Gastrocnemius medialis (tissue), 4 donors: ENCODE measurements at regions not wholly inside any gene's neighbourhood (a gene's known extent, or its start where the extent isn't known, plus 50 kb on each side); places are given as distances from the start of the nearest gene placed in this dataset.

Experiments used
- ATAC-seq, 2 donors: fragments of 150-250 bp; one replicate each; pipeline ENCODE4 v1.9.1; 2016
- DNase-seq, 2 donors: peaks; one replicate each; pipeline ENCODE4 v3.0.0-alpha.2; 2019
- H3K27ac ChIP-seq, 4 donors: fragments of 200-600 bp; sonication (generic); 1 replicate in 1 of 4; 2 replicates in 3 of 4; pipeline ENCODE4 v1.5.1; 2016 to 2018; ENCODE audit warnings: mild to moderate bottlenecking in 2 of 4, moderate library complexity in 1 of 4
- H3K27me3 ChIP-seq, 3 donors: fragments of 200-600 bp; sonication (generic) in 2 of 3; 1 replicate in 1 of 3; 2 replicates in 2 of 3; pipeline versions ENCODE4 v1.5.1 to v1.6.0; 2016 to 2019; ENCODE audit warnings: mild to moderate bottlenecking in 1 of 3, moderate library complexity in 1 of 3
- H3K36me3 ChIP-seq, 2 donors: fragments of 200-600 bp; sonication (generic) in 1 of 2; one replicate each; pipeline ENCODE4 v1.5.1; 2017 to 2018
- H3K4me1 ChIP-seq, 2 donors: fragments of 200-600 bp; sonication (generic) in 1 of 2; one replicate each; pipeline ENCODE4 v1.5.1; 2016 to 2017; ENCODE audit warnings: mild to moderate bottlenecking in 2 of 2
- H3K4me3 ChIP-seq, 4 donors: fragments of 200-600 bp; sonication (generic) in 3 of 4; 1 replicate in 1 of 4; 2 replicates in 3 of 4; pipeline ENCODE4 v1.5.1; 2016 to 2019; ENCODE audit warnings: mild to moderate bottlenecking in 2 of 4
- H3K9me3 ChIP-seq, 3 donors: fragments of 200-600 bp; sonication (generic) in 2 of 3; 1 replicate in 1 of 3; 2 replicates in 2 of 3; pipeline ENCODE4 v1.5.1; 2016 to 2019
- POLR2A ChIP-seq, 2 donors: fragments of 450-650 bp; IDR thresholded peaks; one replicate each; pipeline ENCODE4 v1.6.1; 2017; ENCODE audit warnings: antibody characterized with exemption in 2 of 2, mild to moderate bottlenecking in 2 of 2, moderate library complexity in 2 of 2
- in situ Hi-C, 4 donors: fragments of 200-750 bp; cut with MboI; loops; one replicate each; pipeline versions ENCODE4 v1.15.0 to v1.8.0; 2017; ENCODE audit warnings: low sequenced_read_pairs in 4 of 4
- intact Hi-C: fragments of 100-400 bp; cut with DNase I; formaldehyde crosslinking; loops from one replicate; pipeline ENCODE4 v1.15.1; 2023; ENCODE audit warnings: low total_unique reads
- TF ChIP-seq, protein P1 (sequence below), 5 experiments: fragments of 450-650 bp in 3 of 5; fragments of 200-600 bp in 2 of 5; sonication (generic) in 2 of 5; IDR thresholded peaks in 4 of 5; conservative IDR thresholded peaks in 1 of 5; 1 replicate in 4 of 5; 2 replicates in 1 of 5; pipeline ENCODE4 v1.5.1; 2016 to 2019; ENCODE audit warnings: antibody characterized with exemption in 5 of 5, mild to moderate bottlenecking in 3 of 5, moderate library complexity in 3 of 5

DNA sequence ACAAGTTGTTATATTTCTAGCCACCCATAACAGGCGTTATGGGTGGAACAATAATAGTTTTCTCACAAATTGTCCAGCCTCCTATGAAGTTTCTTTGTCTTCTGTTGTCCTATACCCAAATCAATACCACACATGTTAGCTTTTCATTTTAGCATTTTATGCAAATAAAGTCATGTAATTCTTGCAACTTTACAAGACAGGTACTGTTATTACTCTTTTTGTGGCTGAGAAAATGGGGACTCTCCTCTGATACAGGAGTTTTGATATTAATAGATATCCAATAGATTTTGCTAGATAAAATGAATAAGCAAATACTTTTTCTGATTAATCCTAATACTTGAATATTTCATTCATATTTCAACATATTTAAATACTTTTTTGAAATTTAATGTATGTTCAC, 151.0 kb downstream of the PMAIP1 start:
- ATAC-seq: no peak
- TF ChIP-seq POLR2A (IDR thresholded peaks at IDR 0.05): no peak
- TF ChIP-seq, protein P1, sequence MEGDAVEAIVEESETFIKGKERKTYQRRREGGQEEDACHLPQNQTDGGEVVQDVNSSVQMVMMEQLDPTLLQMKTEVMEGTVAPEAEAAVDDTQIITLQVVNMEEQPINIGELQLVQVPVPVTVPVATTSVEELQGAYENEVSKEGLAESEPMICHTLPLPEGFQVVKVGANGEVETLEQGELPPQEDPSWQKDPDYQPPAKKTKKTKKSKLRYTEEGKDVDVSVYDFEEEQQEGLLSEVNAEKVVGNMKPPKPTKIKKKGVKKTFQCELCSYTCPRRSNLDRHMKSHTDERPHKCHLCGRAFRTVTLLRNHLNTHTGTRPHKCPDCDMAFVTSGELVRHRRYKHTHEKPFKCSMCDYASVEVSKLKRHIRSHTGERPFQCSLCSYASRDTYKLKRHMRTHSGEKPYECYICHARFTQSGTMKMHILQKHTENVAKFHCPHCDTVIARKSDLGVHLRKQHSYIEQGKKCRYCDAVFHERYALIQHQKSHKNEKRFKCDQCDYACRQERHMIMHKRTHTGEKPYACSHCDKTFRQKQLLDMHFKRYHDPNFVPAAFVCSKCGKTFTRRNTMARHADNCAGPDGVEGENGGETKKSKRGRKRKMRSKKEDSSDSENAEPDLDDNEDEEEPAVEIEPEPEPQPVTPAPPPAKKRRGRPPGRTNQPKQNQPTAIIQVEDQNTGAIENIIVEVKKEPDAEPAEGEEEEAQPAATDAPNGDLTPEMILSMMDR (IDR thresholded peaks at IDR 0.05 in 4 of 5, conservative IDR thresholded peaks at IDR 0.05 in 1 of 5): no peak
- no peak for DNase-seq
- no peaks in the 10 kb centered on the region for H3K36me3 ChIP-seq
- H3K4me3 ChIP-seq: no peak overlapping the region
- H3K9me3 ChIP-seq: no peaks in the 10 kb centered on the region
- in situ Hi-C loops (no loop called here), intact Hi-C loops (no loop called here)
- H3K27me3 ChIP-seq: no peaks in the 10 kb centered on the region
- no peaks in the 10 kb centered on the region for H3K4me1 ChIP-seq
- no peak overlapping the region for H3K27ac ChIP-seq

DNA sequence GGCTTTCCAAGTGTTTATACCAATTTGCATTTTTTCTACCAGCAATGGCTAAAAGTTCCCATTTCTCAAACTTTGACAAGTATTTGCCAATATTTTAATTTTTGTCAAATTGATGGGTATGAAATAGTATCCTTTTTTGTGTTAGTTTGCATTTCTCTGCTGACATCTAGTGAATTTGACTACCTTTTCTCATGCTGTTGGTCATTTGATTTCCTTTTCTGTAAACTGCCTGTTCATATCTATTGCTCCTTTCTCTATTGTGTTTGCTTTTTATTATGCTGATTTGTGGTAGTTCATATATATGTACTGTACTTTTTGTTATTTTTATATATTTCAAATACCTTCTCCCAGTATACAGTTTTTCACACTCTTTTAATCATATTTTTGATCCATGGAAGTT, 149.4 kb downstream of the PMAIP1 start:
- no peaks in the 10 kb centered on the region for H3K4me1 ChIP-seq
- in situ Hi-C loops (no loop called here), intact Hi-C loops (no loop called here)
- no peaks in the 10 kb centered on the region for H3K9me3 ChIP-seq
- no peak overlapping the region for H3K27ac ChIP-seq
- ATAC-seq (no peak), DNase-seq (no peak)
- H3K4me3 ChIP-seq: no peak overlapping the region
- TF ChIP-seq POLR2A (IDR thresholded peaks at IDR 0.05): no peak
- TF ChIP-seq, protein P1 (IDR thresholded peaks at IDR 0.05 in 4 of 5, conservative IDR thresholded peaks at IDR 0.05 in 1 of 5): no peak
- H3K27me3 ChIP-seq: no peaks in the 10 kb centered on the region
- no peaks in the 10 kb centered on the region for H3K36me3 ChIP-seq

DNA sequence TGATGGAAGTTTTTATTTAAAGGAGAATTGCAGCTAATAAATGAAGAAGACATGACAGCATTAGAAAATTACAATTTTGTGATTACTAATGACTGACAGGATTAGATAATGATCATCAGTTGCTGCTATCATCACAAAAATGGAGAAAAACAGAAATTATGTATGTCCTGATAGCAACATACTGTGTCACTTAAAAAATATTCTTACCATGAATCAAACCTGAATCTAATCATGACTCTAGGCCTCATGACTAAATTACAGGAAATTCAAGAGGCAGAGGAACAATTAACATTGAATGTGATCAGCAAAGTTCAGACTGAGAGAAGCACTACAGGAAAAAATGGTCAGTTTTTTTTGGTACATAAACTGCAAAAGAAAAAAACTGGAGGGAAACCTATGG, 147.8 kb downstream of the PMAIP1 start:
- Histone ChIP-seq H3K27me3 (no peaks in the 10 kb centered on the region), H3K4me1 (no peaks in the 10 kb centered on the region), H3K4me3 (no peak overlapping the region), H3K36me3 (no peaks in the 10 kb centered on the region), H3K27ac (no peak overlapping the region), H3K9me3 (no peaks in the 10 kb centered on the region)
- intact Hi-C loops (no loop called here), in situ Hi-C loops (no loop called here)
- DNase-seq (no peak), ATAC-seq (no peak)
- TF ChIP-seq, protein P1 (IDR thresholded peaks at IDR 0.05 in 4 of 5, conservative IDR thresholded peaks at IDR 0.05 in 1 of 5): no peak
- TF ChIP-seq POLR2A (IDR thresholded peaks at IDR 0.05): no peak

DNA sequence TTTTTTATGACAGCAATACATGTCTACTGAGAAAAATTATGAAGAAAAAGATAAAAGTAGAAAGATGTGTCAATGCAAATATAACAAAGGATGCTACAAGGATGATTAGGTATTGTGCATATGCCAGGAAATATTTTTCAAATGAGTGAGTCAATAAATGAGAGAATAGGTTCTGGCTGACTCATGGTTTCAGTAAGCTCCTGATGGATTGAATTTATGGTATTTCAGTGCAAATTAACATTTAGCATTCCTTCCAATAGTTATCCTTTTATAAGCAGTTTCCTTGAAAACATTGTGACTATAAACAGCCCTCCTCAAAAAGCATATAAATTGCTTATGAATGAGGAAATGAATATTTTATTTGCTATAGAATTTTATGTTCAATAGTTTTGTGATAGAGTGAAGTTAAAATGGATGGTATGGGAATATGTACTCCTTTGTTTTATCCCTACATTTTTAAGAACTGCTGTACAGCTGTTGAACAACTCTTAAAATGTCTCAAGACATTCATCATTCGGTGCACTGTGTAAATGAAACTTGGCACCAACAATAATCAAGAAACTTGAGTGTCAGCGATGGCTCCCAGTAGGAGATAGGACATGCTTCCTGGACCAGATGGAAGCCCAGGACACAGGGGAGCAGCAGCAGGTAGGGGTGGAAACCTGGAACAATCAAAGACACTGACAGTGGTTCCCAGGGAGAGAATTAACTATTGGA, 144.7 kb downstream of the PMAIP1 start:
- Histone ChIP-seq H3K36me3 (no peaks in the 10 kb centered on the region), H3K9me3 (no peaks in the 10 kb centered on the region), H3K4me1 (no peaks in the 10 kb centered on the region), H3K27me3 (no peaks in the 10 kb centered on the region), H3K4me3 (no peak overlapping the region), H3K27ac (no peak overlapping the region)
- DNase-seq (no peak), ATAC-seq (no peak)
- intact Hi-C loops (no loop called here), in situ Hi-C loops (no loop called here)
- no peak for TF ChIP-seq POLR2A (IDR thresholded peaks at IDR 0.05)
- TF ChIP-seq, protein P1 (IDR thresholded peaks at IDR 0.05 in 4 of 5, conservative IDR thresholded peaks at IDR 0.05 in 1 of 5): no peak

DNA sequence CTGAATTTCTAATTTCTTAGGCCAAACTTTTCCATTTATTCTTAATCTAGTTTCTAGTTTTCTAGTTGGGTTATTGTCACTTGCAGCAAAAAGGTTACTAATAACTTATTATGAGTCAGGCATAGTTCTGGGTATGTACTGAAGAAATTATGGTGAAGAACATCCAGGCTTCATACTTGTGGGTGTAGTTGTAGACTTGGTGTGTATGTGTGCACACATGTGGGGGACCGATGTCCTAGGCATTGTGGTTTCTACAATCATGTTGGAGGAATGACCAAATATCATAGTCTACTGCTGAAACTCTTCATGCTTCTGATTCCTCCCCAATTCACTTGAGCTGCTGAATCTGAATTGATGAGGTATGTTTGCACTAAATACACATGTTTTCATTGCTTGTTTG, 141.2 kb downstream of the PMAIP1 start:
- no peaks in the 10 kb centered on the region for H3K36me3 ChIP-seq
- H3K27ac ChIP-seq: no peak overlapping the region
- no peak for DNase-seq
- H3K4me3 ChIP-seq: no peak overlapping the region
- TF ChIP-seq, protein P1 (IDR thresholded peaks at IDR 0.05 in 4 of 5, conservative IDR thresholded peaks at IDR 0.05 in 1 of 5): no peak
- TF ChIP-seq POLR2A (IDR thresholded peaks at IDR 0.05): no peak
- no peaks in the 10 kb centered on the region for H3K4me1 ChIP-seq
- in situ Hi-C loops (no loop called here), intact Hi-C loops (no loop called here)
- no peaks in the 10 kb centered on the region for H3K27me3 ChIP-seq
- H3K9me3 ChIP-seq: no peaks in the 10 kb centered on the region
- no peak for ATAC-seq
